H4 (cell line): ENCODE measurements at regions not wholly inside any gene's neighbourhood (a gene's known extent, or its start where the extent isn't known, plus 50 kb on each side); places are given as distances from the start of the nearest gene placed in this dataset.

Experiments used
- DNase-seq: peaks from one replicate; pipeline ENCODE4 v3.0.0-alpha.2; 2015; ENCODE audit warnings: low spot score

DNA sequence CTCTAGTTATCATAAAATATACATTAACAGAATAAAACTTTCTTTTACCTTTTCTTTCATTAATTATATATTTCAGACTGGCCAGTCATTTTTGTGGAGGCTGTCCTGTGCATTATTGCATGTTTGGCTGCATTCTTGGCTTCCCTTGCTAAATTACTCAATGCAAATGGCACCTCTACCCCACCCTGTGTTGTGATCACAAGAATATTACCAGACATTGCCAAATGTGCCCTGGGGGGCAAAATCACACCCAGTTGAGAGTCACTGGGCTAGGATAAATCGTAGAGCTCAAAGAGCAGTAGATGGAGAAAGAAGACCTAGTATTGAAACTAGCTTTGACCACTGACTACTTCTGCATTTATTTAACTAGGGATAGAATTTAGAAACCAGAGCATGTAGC, 1257.8 kb upstream of the TENM4 start:
- no peak for DNase-seq

DNA sequence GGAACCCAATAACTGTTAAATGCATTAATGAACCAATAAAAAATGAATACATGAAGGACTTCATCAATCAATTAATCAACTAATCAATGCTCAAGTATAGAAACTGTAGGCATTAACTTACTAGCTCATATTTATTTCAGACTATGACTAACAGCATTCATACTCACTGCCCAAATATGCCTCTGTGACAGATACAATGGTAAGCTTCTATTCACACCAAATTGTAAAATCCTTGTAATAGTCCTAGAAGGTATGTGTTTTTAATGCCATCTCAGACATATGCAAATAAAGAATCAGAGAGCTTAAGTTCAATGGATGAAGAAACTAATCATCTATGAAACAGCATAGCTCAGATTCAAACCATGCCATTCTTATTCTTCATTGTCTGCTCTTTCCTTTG, 1253.6 kb upstream of the TENM4 start:
- DNase-seq = no peak

DNA sequence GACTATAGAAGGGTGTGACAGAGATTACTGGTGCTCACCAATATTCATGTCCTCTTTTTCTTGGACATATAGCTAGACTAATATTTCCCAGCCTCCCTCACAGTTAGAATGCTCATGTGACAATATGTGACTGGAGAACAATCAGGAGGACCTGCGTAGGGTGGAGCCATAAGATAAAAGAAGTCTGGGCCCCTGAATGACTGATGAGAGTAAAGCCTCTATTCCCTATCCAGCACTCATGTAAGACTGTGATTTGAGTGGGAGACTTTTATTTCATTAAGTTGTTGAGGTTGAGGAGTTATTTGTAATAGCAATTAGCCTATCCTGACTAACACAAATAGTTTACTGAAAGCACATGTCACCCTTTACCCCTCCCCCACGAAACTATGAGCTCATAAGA, 1247.1 kb upstream of the TENM4 start:
- no peak for DNase-seq

DNA sequence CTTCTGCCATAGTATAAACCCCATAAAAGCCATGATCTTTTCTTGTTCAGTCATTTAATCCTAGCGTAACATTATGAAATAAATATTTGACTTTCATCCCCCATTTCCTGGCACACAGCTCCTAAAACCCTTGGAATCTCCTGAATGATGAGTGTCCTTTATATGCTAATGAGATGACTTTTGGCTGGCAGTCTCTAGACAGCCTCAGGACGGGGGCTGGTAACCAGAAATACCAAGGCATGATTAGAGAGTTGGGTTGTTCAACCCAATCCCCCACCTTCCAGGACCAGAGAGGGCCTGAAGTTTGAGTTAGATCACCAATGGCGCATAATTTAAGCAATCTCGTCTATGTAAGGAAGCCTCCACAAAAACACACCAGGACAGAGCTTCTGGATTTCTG, 1246.1 kb upstream of the TENM4 start:
- DNase-seq = no peak

DNA sequence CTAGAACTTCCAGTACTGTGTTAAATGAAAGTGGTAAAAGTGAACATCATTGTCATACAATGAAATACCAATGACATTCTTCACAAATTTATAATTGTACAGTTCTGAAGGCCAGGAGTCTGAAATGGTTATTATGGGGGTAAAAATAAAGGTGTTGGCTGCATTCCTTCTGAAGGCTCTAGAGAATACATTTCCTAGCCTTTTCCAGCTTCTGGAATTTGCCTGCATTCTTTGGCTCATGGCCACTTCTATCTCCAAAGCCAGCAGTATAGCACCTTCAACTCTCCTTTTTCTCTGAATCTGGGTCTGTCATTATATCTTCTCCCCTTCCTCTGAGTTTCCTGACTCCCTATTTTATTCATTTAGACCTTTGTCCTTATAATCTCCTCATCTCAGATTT, 1232.7 kb upstream of the TENM4 start:
- DNase-seq = no peak

DNA sequence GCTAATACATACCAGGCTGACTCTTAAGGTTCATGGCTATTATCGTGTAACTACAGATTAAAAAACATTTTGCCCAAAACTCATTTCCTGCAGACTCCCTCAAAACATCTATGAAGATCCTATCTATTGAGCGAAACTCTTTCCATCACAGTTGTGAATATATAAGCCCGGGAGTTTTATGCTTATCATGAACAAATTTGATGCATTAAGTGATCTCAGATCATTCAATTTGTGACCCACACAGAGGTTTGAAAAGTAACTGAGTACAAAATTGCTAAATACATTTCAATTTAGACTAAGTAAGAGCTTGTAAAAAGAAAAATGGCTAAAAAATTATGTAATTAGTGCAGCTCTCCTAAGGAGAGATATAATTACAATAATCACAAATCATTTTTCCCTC, 1228.8 kb upstream of the TENM4 start:
- no peak for DNase-seq

DNA sequence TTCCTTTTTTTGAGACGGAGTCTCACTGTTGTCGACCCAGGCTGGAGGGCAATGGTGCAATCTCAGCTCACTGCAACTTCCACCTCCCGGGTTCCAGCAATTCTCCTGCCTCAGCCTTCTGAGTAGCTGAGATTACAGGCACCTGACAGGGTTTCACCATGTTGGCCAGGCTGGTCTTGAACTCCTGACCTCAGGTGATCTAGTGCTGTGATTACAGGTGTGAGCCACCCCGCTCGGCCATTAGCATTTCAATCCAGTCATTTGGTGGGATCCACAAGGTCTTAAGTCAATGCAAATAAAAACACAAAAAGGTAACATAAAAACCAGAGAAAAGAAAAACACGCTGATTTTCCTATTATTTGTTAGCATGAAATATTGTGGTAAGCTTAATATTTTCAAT, 1227.2 kb upstream of the TENM4 start:
- no peak for DNase-seq

DNA sequence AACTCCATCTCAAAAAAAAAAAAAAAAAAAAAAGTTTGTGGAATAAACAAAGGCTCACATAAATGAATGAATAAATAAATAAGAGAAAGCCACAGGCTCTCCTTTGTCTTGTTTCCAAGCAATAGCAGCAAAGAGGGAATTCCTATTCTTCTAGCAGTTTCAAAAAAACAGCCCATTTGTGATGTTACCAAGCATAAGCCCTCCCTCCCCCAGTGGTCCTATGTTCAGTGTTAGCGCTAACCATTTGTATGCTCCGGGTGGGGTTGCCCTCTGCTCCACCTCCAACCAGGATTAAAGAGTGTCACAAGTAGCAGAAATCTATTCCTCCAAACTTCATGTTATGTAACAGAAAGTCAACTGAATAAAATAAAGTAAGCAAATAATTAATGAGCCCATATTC, 1215.0 kb upstream of the TENM4 start:
- no peak for DNase-seq

DNA sequence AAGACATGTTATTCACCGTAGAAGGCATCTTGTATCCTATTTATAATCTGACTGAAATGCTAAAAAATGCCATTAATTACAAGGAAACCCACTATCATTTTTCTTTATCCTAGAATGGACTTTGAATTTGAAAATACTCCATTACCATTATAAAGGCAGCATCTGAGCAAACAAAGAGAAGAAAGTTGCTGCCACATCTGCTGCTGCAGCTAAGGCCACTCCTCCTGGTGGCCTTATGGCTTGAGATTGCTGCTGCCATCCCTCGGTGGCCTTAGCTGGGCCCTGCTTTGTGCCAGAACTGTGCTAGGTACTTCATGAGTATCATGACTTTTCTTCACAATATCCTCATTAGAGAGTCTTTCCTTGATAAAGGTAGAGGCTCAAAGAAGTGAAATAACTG, 1210.1 kb upstream of the TENM4 start:
- no peak for DNase-seq

DNA sequence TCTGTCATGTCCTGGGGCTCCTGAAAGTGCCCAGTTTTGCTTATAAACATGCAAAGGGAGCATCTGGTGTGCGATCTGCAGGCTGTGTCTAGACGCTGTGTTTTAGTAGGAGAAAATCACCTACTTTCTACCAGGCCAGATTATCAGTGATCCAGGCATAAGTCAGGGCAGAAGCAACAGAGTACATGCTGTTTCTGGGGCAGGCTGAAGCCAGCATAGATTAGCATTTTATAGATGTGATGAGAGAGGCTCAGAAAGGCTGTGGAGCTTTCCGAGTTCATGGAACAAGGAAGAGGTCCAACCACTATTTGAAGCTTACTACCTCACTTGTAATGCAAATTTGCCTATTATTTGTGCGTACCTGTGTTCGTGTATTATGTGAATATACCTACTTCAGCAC, 1208.4 kb upstream of the TENM4 start:
- no peak for DNase-seq

DNA sequence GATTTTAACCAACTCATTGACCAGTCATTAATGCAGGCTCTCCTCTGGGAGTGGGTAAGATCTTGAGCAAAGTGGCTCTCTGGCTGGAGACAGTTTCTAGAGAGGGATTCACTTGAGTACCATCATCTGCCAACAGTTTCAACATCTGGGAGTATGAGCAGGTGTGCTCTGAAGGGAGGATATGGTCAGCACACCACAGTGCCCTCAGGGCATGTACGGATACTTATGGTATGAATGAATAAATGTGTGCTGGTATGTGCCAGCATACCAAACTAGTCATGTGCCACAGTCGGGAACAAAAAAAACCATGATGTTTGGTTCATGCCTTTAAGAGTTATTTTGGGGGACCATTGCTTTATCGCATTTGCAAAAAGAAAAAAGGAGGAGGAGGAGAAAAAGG, 1197.5 kb upstream of the TENM4 start:
- no peak for DNase-seq

DNA sequence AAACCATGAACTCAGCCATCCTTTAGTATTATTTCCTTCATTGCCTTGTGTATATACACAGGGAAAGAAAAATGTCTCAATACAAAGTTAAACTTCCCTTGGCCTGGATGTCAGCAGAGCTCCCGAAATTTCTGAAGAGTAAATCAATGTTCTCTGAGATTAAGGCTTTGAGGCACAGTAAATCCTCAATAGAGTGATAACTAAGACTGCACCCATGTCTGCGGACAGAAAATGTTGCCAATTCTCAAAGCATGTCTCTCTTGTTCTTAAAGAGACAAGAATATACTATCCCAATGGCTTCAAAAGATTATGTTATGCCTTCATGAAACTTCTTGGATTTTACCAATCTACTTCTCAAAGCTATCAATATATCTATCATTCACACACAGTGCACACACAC, 1196.7 kb upstream of the TENM4 start:
- no peak for DNase-seq

DNA sequence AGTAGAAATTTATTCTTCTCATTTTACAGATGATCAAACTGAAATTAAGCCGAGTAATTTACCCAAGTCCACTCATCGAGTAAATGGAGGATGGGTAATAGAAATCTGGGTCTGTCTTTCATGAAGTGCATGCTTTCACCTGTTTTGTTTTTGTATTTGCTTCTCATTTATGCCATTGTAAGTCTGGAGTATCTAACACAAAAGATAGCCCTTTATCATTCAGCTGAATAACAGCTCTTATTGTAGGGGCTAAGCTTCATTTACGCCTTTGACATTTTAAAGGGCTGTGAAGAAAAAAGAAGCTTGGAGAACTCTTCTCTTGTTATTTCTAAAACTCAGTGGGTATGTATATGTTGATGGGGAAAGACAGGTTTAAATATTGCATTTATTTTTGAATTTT, 1196.2 kb upstream of the TENM4 start:
- no peak for DNase-seq

DNA sequence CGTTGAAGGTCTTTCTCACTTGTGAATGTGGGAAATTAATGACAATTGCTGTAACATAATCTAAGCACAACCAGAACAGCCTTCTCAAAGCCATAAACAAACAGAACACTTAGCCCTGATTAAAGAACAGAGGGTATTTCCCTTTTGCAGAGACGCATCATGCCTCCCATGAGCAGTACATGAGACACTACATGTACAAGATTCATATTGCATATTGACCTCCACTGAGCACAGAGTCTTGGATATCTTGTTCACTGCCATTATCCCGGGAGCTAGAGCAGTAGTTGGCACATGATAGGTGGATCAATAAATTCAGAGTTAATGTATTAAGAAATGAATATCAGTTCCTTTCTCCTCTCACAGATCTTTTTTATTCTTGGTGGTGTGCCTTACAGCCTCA, 1194.3 kb upstream of the TENM4 start:
- DNase-seq = no peak

DNA sequence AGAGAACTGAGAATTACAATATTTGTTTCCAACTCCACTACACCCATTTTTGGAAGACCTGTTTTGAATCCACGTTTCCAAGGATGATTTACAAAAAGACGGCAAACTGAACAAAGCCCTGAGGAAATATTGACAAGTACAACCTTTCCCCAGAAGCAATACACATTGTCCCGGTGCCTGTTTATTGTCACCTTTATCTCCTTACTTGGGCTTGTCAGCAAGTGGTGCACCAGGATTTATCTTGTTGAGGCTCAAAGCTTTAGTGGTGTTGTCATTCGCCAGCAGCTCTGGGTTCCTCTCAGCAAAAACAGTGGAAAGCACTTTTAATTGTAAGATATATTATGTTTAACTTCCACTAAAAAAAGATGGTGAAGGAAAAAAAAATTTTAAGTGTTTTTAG, 1191.9 kb upstream of the TENM4 start:
- DNase-seq = no peak

DNA sequence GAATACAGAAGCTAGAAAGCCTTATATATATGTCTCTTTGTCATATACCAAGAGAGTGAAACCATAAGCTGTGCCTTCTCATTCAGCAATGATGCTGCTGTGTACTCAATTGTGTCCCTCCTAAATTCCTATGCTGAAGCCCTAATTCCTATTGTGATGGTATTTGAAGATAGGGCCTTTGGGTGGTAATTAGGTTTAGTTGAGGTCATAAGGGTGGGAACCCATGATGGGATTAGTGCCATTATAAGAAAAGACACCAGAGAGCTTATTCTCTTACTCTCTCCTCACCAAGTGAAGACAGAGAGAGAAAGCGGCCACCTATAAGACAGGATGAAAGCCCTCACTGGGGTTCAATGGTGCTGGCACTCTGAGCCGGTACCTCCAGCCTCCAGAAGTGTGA, 1191.3 kb upstream of the TENM4 start:
- no peak for DNase-seq

DNA sequence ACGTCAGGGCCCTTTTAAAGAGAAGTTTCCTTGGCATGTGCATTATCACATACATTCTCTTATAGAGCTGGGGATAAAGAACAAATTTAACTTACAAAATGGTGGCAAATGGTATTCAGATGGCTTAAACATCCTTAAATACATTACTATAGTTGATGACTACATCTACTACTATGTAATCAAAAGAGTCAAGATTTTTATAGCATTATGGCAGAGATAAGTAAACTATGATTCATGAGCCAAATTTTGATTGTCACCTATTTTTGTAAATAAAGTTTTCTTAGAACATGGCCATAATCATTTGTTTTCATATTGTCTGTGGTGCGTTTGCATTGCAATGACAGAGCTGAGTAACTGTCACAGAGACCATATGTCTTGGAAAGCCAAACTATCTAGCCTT, 1188.6 kb upstream of the TENM4 start:
- DNase-seq = no peak

DNA sequence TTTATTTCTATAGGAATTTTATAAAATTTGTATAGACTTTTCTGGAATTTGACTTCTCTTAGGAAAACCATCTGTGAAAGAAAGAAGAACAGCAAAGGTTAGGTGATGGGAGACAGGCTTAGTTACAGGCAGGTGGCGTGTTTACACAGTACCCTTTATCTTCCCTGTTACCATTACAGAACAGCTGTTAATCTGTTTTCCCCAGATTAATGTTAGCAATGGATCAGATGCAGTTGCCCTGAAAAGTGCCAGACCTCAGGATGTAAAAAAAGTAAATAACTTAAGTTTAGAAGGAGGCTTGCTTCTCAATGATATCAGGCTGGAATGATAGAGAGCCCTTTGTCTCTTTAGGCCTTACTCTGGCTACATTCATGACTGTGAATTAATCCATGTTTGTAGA, 1186.5 kb upstream of the TENM4 start:
- no peak for DNase-seq

DNA sequence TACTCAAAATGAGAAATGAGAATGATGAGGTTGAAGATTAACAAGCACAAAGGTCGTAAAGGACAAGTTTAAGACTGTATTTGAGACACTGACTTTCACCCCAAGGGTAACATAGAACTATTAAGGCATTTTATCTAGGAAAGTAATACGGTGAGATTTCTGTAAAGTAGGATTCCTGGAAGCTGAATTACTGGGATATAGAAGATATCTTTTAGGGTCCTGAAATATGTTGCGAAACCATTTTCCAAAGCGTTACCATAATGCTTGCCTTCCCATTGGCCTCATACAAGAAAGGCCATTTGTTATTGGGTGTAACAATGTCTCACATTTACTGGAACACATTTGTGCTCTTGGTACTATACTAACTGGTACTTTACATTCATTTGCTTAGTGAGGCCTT, 1185.9 kb upstream of the TENM4 start:
- DNase-seq = no peak

DNA sequence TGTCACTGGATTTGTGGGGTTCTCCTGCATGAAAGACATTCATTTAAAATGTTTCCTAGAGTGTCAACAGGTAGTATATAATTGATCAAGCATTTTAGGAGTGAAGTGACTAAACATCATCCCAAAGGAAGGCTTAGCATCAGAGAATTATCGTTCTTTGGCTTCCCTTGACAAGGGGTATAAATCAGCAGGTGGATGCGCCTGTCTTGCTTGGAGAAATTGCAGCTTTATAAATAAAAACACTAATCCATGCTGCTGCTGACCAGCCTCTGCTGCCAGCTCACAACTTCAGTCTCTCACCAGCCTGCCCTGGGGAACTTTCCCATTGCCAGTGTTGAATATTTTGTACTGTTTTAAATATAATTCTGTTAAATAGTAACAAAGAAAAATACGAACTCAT, 1184.7 kb upstream of the TENM4 start:
- no peak for DNase-seq

DNA sequence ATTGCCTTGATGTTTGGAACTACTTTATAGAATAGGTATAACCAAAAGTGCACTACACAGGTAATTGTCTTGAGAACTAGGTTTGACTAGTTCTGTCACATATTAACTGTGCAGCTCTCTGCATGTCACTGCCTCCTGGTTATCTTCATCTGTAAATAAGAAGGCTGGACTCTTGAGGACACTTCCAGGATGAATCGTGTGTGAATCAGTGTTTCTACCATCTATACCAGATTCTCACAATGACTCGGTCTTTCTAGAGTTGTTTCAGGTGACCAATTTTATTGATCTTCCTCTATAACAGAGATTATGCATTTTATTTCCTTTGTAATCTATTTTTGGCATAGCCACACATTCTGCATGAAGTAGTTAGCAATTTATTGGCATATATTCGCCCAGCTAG, 1181.0 kb upstream of the TENM4 start:
- no peak for DNase-seq

DNA sequence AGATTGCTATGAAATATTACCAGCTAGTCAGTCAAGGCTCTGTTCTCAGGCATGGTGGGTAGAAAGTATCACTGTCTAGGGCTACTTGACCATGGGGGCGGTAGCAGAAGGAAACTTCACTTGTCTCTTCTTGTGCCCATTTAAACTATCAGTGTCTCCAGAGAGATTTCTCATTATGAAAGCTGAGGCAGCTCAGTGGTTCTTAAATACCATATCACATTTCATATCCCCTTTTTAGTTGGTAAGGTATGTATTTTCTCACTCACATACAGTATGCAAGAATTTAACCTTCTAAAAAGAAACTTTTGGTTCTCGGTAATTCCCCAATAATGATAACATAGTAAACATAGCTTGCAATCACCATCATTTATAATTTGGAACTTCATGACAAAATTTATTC, 1180.0 kb upstream of the TENM4 start:
- DNase-seq = no peak

DNA sequence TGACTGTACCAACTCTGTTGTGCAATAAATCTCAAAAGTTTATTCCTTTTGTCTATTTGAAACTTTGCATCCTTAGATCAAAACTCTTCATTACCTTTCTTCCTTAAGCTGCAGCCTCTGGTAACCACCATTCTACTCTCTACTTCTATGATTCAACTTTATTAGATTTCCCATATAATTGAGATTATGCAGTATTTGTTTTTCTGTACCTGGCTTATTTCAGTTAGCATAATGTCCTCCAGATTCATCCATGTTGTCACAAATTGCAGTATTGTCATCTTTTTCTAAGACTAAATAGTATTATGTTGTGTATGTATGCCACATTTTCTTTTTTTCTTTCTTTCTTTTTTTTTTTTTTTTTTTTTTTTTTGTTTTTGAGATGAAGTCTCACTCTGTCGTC, 1176.3 kb upstream of the TENM4 start:
- no peak for DNase-seq

DNA sequence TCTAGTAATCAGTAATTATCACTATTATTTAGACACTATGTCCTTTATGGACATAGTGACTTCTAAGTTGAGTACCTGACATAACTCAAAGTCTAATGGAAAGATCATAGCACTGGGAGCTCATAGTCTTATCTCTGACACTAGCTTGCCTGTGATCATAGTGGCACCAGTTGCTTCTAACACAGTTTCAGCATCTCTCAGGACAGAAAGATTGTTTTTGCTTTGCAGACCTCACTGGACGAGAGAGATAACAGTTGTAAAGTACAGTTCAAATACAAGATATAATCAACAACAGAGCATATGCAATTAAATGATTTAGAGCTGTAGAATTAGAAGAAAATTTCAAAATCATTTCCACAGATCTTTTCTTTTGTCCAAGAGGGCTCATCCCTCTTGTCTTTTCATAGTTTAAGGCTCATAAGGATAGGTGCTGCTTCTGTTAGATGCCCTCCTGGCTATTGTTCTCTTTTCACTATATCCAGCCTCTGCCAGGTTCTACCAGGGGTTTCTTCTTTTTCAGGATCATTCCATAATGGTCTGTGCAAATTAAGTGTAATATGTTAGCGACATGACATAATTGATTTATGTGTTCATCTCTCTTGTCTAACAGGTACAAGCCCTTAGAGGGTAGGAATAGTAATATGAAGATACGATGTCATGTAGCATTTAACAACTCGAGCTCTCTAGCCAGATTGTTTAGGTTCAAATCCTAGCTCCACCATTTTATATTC, 1175.4 kb upstream of the TENM4 start:
- DNase-seq = no peak

DNA sequence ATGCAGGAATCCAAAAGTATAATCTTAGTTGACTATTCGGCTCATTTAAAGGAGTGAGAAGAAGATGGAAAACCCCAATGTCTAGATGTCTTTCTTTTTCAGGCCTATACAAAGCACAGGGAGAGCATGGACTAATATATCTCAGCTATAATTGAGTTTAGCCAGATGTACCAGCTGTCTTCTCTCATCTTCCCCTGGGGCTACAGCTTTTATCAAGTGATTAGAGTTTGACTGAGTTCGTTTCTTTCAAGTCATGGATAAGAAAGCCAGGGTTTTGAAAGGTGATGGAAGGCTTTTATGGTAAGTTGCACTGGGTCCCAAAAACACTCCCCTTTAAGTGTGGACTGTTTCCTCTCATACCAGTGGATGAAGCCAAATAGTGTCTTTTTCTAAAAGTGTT, 1172.8 kb upstream of the TENM4 start:
- no peak for DNase-seq
